Left lung (tissue), 4 donors: ENCODE measurements at regions not wholly inside any gene's neighbourhood (a gene's known extent, or its start where the extent isn't known, plus 50 kb on each side); places are given as distances from the start of the nearest gene placed in this dataset.
"Not testable (repeated sequence)": the region's sequence is repeated elsewhere in the genome, so short reads cannot be mapped to it uniquely, and the experiment has no call there.

Source experiments
- ATAC-seq: fragments of 200-7000 bp; cut with Tn5 transposase; one replicate; pipeline ENCODE4 v1.9.1; 2020; ENCODE audit warnings: moderate library complexity
- DNase-seq, 4 donors: peaks; one replicate each; pipeline ENCODE4 v3.0.0-alpha.2; 2013 to 2020
- H3K27ac ChIP-seq, 2 donors: fragments of 200-600 bp; sonication (generic) in 1 of 2; one replicate each; pipeline versions ENCODE4 v1.5.0 to v1.8.0; 2020 to 2021
- H3K27me3 ChIP-seq, 2 donors: fragments of 200-600 bp; sonication (generic) in 1 of 2; one replicate each; pipeline versions ENCODE4 v1.5.0 to v1.8.0; 2020 to 2021
- H3K36me3 ChIP-seq, 2 donors: fragments of 200-600 bp; sonication (generic) in 1 of 2; one replicate each; pipeline versions ENCODE4 v1.5.0 to v1.8.0; 2020 to 2021
- H3K4me1 ChIP-seq, 2 donors: fragments of 200-600 bp; one replicate each; pipeline ENCODE4 v1.8.0; 2021
- H3K4me3 ChIP-seq, 2 donors: fragments of 200-600 bp; sonication (generic) in 1 of 2; one replicate each; pipeline versions ENCODE4 v1.5.0 to v1.8.0; 2020 to 2021; ENCODE audit warnings: mild to moderate bottlenecking in 1 of 2
- H3K9me3 ChIP-seq, 2 donors: fragments of 200-600 bp; sonication (generic) in 1 of 2; one replicate each; pipeline versions ENCODE4 v1.5.0 to v1.8.0; 2020 to 2021
- CTCF ChIP-seq, 2 donors: fragments of 200-600 bp; sonication (generic) in 1 of 2; IDR thresholded peaks; one replicate each; pipeline versions ENCODE4 v1.5.0 to v1.8.0; 2021; ENCODE audit warnings: antibody characterized with exemption in 2 of 2
- intact Hi-C, 2 donors: fragments of 100-400 bp; cut with DNase I; formaldehyde crosslinking; loops; one replicate each; pipeline versions ENCODE4 v1.11.2 to v1.14.2; 2022
- donor health status: DM: no; HTN: yes; CAD: no.
- donor health status: DM: no; HTN: no; CAD: no.

GRCh38 chr13:43946281-43946680, 66.6 kb downstream of the LACC1 start:
- Histone ChIP-seq H3K4me3 (no peak overlapping the region), H3K4me1 (no peaks in the 10 kb centered on the region), H3K9me3 (peaks cover 0 to 7% of the 10 kb centered on the region in 2 donors), H3K27ac (no peak overlapping the region), H3K27me3 (no peaks in the 10 kb centered on the region), H3K36me3 (no peaks in the 10 kb centered on the region)
- DNase-seq (no peak), ATAC-seq (no peak)
- no peak for TF ChIP-seq CTCF (IDR thresholded peaks at IDR 0.05)
- intact Hi-C loops = no loop called here

GRCh38 chr13:43947897-43948458, 68.3 kb downstream of the LACC1 start:
- Histone ChIP-seq H3K36me3 (no peaks in the 10 kb centered on the region), H3K4me1 (no peaks in the 10 kb centered on the region), H3K27me3 (no peaks in the 10 kb centered on the region), H3K9me3 (peaks cover 0 to 7% of the 10 kb centered on the region in 2 donors), H3K27ac (no peak overlapping the region), H3K4me3 (no peak overlapping the region)
- no peak for TF ChIP-seq CTCF (IDR thresholded peaks at IDR 0.05)
- ATAC-seq (no peak), DNase-seq (no peak)
- intact Hi-C loops = no loop called here

GRCh38 chr13:43953370-43953769, 73.7 kb downstream of the LACC1 start:
- intact Hi-C loops = no loop called here
- H3K27ac ChIP-seq = no peak overlapping the region
- H3K36me3 ChIP-seq = no peaks in the 10 kb centered on the region
- DNase-seq (peak in 1 of 4 donors; percentile 17), ATAC-seq (peak; percentile 38)
- H3K4me3 ChIP-seq = no peak overlapping the region
- no peak for TF ChIP-seq CTCF (IDR thresholded peaks at IDR 0.05)
- H3K27me3 ChIP-seq = no peaks in the 10 kb centered on the region
- peaks cover 0 to 2% of the 10 kb centered on the region in 2 donors for H3K9me3 ChIP-seq
- H3K4me1 ChIP-seq = no peaks in the 10 kb centered on the region

- H3K9me3 ChIP-seq, H3K4me3 ChIP-seq, H3K27me3 ChIP-seq, intact Hi-C loops, H3K27ac ChIP-seq, DNase-seq, ATAC-seq, H3K36me3 ChIP-seq, H3K4me1 ChIP-seq: not testable (repeated sequence)
Observed at GRCh38 chr13:43956975-43957374, 77.3 kb downstream of the LACC1 start.

- H3K36me3 ChIP-seq = no peaks in the 10 kb centered on the region
- no peaks in the 10 kb centered on the region for H3K27me3 ChIP-seq
- H3K9me3 ChIP-seq = no peaks in the 10 kb centered on the region
- no peak for TF ChIP-seq CTCF (IDR thresholded peaks at IDR 0.05)
- intact Hi-C loops = no loop called here
- no peaks in the 10 kb centered on the region for H3K4me1 ChIP-seq
- DNase-seq (no peak), ATAC-seq (no peak)
- H3K27ac ChIP-seq = no peak overlapping the region
- H3K4me3 ChIP-seq = no peak overlapping the region
Observed at GRCh38 chr13:43959291-43959690, 79.6 kb downstream of the LACC1 start.

- TF ChIP-seq CTCF (IDR thresholded peaks at IDR 0.05) = no peak
- Histone ChIP-seq H3K4me1 (no peaks in the 10 kb centered on the region), H3K9me3 (no peaks in the 10 kb centered on the region), H3K27ac (no peak overlapping the region), H3K27me3 (no peaks in the 10 kb centered on the region), H3K36me3 (no peaks in the 10 kb centered on the region), H3K4me3 (no peak overlapping the region)
- intact Hi-C loops = no loop called here
- DNase-seq = no peak
- ATAC-seq = no peak
Observed at GRCh38 chr13:43961909-43962308, 82.2 kb downstream of the LACC1 start.
